ENCODE measurements at regions not wholly inside any gene's neighbourhood (a gene's known extent, or its start where the extent isn't known, plus 50 kb on each side); places are given as distances from the start of the nearest gene placed in this dataset.

DNA sequence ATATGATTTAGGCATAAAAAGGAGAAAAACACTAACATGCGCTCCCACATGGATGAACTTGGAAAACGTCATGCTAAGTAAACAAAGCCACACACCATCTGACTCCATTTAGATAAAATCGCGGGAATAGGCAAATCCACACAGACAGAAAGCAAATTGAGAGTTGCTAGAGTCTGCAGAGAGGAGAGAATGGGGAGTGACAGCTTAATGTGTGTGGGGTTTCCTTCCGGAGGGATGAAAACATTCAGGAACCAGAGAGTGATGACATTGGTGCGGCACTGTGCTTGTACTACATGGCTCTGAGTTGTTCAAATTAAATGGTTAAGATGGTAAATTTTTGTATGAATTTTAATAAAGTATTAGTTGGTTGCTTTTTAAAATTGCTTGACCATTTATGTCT is 482.9 kb upstream of the AKR1E2 start:
- H3K27ac ChIP-seq (ENCODE audit: low read length): peak overlapping the region; percentile 79
- in situ Hi-C loops (cut with HindIII; ENCODE audit: low pct_unique_long_range_greater_than_20kb, low sequenced_read_pairs) (no loop called here), intact Hi-C loops (cut with micrococcal nuclease; ENCODE audit: unreplicated experiment) (no loop called here)
- H3K4me3 ChIP-seq (ENCODE audit: low read depth in 2 of 2, low read length in 2 of 2): no peak overlapping the region
- BruUV-seq (replicated peaks): no TSS peak
- no peaks in the 10 kb centered on the region; the same call in 1 of the 2 replicates for H3K9me3 ChIP-seq (ENCODE audit: control insufficient read depth, insufficient read depth, low read depth, low read length)
- H3K36me3 ChIP-seq (ENCODE audit: control insufficient read depth, insufficient read depth, low read length): no peaks in the 10 kb centered on the region
- H3K27me3 ChIP-seq (ENCODE audit: control insufficient read depth, insufficient read depth, low read length): no peaks in the 10 kb centered on the region
- ATAC-seq (no peak), DNase-seq (ENCODE audit: low read depth, low spot score) (no peak)
- peaks cover 3% of the 10 kb centered on the region; the same call in 1 of the 2 replicates for H3K4me1 ChIP-seq (ENCODE audit: control insufficient read depth, insufficient read depth, low read length)
- ChIA-PET POLR2A (no interaction called here), CTCF (interaction anchor here (0.6 kb wide), 1 partner anchor 27 kb away, joined by 3 read pairs; no protein-coding TSS in a partner anchor)
- no peak for TF ChIP-seq POLR2AphosphoS5 (IDR thresholded peaks at IDR 0.05; ENCODE audit: low read depth, low read length)
- TF ChIP-seq SIN3A (IDR thresholded peaks at IDR 0.05; ENCODE audit: borderline replicate concordance, insufficient read depth, low read depth, low read length): no peak
- no peak for TF ChIP-seq CTCF (IDR thresholded peaks at IDR 0.05)
- TF ChIP-seq TCF7L2 (IDR thresholded peaks at IDR 0.05; ENCODE audit: low read depth, low read length): no peak

GRCh38 chr10:4338768-4339167 is 487.2 kb upstream of the AKR1E2 start:
- H3K27ac ChIP-seq (ENCODE audit: low read length): peak overlapping the region; percentile 23; the same call in 1 of the 2 replicates
- H3K4me1 ChIP-seq (ENCODE audit: control insufficient read depth, insufficient read depth, low read length): no peaks in the 10 kb centered on the region
- no peak for TF ChIP-seq CTCF (IDR thresholded peaks at IDR 0.05)
- TF ChIP-seq POLR2AphosphoS5 (IDR thresholded peaks at IDR 0.05; ENCODE audit: low read depth, low read length): no peak
- TF ChIP-seq TCF7L2 (IDR thresholded peaks at IDR 0.05; ENCODE audit: low read depth, low read length): no peak
- no peak for TF ChIP-seq REST (IDR thresholded peaks at IDR 0.05; ENCODE audit: insufficient read depth in 1 of 2, low read depth in 2 of 2, low read length in 1 of 2)
- no peak for TF ChIP-seq SIN3A (IDR thresholded peaks at IDR 0.05; ENCODE audit: borderline replicate concordance, insufficient read depth, low read depth, low read length)
- intact Hi-C loops (cut with micrococcal nuclease; ENCODE audit: unreplicated experiment) (no loop called here), in situ Hi-C loops (cut with HindIII; ENCODE audit: low pct_unique_long_range_greater_than_20kb, low sequenced_read_pairs) (no loop called here)
- ChIA-PET CTCF (no interaction called here), POLR2A (no interaction called here)
- H3K36me3 ChIP-seq (ENCODE audit: control insufficient read depth, insufficient read depth, low read length): no peaks in the 10 kb centered on the region
- H3K4me3 ChIP-seq (ENCODE audit: low read depth in 2 of 2, low read length in 2 of 2): no peak overlapping the region
- no TSS peak for BruUV-seq (replicated peaks)
- ATAC-seq: no peak
- no peak for DNase-seq (ENCODE audit: low read depth, low spot score)
- peaks cover 19% of the 10 kb centered on the region for H3K9me3 ChIP-seq (ENCODE audit: control insufficient read depth, insufficient read depth, low read depth, low read length)
- H3K27me3 ChIP-seq (ENCODE audit: control insufficient read depth, insufficient read depth, low read length): no peaks in the 10 kb centered on the region

All from Panc1 (cell line).